PC-9 (cell line): ENCODE measurements at regions not wholly inside any gene's neighbourhood (a gene's known extent, or its start where the extent isn't known, plus 50 kb on each side); places are given as distances from the start of the nearest gene placed in this dataset.

Source experiments
- EZH2 ChIP-seq: fragments of 200-600 bp; sonication (generic); IDR thresholded peaks from 2 replicates; pipeline ENCODE4 v1.8.0; 2017; ENCODE audit warnings: antibody characterized with exemption, low read depth
- TF ChIP-seq, protein P1 (sequence below): fragments of 200-600 bp; sonication (generic); conservative IDR thresholded peaks from 2 replicates; pipeline ENCODE4 v1.6.1; 2017; ENCODE audit warnings: mixed run types, antibody characterized with exemption, mild to moderate bottlenecking, moderate library complexity

DNA sequence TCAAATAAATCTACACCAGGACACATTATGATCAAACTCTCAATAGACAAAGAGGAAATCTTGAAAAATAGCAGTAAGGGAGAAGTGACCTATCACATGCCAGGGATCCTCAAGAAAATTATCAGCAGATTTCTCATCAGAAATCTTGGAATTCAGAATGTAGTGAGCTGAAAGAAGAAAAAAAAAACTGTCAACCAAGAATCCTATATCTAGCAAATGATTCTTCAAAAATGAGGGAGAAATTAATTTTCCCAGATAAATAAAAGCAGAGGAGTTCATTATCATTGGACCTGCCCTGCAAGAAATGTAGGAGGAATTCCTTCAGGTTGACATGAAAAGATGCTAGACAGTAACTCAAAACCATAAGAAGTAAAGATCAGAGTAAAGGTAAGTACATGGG is 363.6 kb downstream of the TFAP2A start:
- TF ChIP-seq, protein P1, sequence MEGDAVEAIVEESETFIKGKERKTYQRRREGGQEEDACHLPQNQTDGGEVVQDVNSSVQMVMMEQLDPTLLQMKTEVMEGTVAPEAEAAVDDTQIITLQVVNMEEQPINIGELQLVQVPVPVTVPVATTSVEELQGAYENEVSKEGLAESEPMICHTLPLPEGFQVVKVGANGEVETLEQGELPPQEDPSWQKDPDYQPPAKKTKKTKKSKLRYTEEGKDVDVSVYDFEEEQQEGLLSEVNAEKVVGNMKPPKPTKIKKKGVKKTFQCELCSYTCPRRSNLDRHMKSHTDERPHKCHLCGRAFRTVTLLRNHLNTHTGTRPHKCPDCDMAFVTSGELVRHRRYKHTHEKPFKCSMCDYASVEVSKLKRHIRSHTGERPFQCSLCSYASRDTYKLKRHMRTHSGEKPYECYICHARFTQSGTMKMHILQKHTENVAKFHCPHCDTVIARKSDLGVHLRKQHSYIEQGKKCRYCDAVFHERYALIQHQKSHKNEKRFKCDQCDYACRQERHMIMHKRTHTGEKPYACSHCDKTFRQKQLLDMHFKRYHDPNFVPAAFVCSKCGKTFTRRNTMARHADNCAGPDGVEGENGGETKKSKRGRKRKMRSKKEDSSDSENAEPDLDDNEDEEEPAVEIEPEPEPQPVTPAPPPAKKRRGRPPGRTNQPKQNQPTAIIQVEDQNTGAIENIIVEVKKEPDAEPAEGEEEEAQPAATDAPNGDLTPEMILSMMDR: no peak
- TF ChIP-seq EZH2: no peak
